K562 (cell line): ENCODE measurements at regions not wholly inside any gene's neighbourhood (a gene's known extent, or its start where the extent isn't known, plus 50 kb on each side); places are given as distances from the start of the nearest gene placed in this dataset.

Experiments used
- ATAC-seq: fragments of 200-7000 bp; cut with Tn5 transposase; 3 replicates; pipeline ENCODE4 v1.9.1; 2020; ENCODE audit warnings: moderate library complexity
- BruUV-seq: library from RNA; stranded (reverse); fragments of 400-500 nt; replicated peaks from 2 replicates; lab custom pipeline; 2021; lab: Mats Ljungman, UMichigan
- CTCF ChIA-PET: fragments of 300-600 bp; formaldehyde crosslinking; extraction: SDS; loops from one replicate; lab custom pipeline; 2021; ENCODE audit warnings: low intra/inter-chr PET ratio; lab: Yijun Ruan, JAX
- POLR2A ChIA-PET: fragments of 300-600, 350-650 bp; sonication (Branson Sonifier 250); formaldehyde crosslinking; extraction: SDS; loops from one replicate; lab custom pipeline; 2021; ENCODE audit warnings: antibody characterized with exemption, inconsistent platforms; lab: Yijun Ruan, JAX
- DNase-seq, 4 experiments: peaks; one replicate each; pipeline versions ENCODE4 v3.0.0 to v3.0.0-alpha.2; 2011 to 2018; ENCODE audit warnings: low spot score in 3 of 4, mixed read lengths in 3 of 4; ENCODE audit errors: extremely low read depth in 1 of 4
- FAIRE-seq: peaks from 2 replicates; lab custom pipeline; 2011; peaks lifted over from hg19 to GRCh38; lab: Jason Lieb, UNC
- H2AFZ ChIP-seq: 2 replicates; pipeline ENCODE4 v1.6.0; 2011; ENCODE audit warnings: low read depth, low read length, control low read depth, inconsistent platforms
- H3K27ac ChIP-seq: fragments of 200-600 bp; 3 replicates; pipeline ENCODE4 v1.8.0; 2011; ENCODE audit warnings: low read depth, mild to moderate bottlenecking, control low read depth, inconsistent platforms, low read length, moderate library complexity, mixed read lengths; ENCODE audit errors: extremely low read depth
- H3K27me3 ChIP-seq, 2 experiments: fragments of 300-600 bp in 1 of 2; 2 replicates in 1 of 2; 3 replicates in 1 of 2; pipeline versions ENCODE4 v1.6.0 to v1.8.0; 2011; ENCODE audit warnings: inconsistent platforms in 2 of 2, low read length in 2 of 2, mild to moderate bottlenecking in 1 of 2, mixed read lengths in 1 of 2, moderate library complexity in 1 of 2; ENCODE audit not compliant: control insufficient read depth in 2 of 2, insufficient read depth in 2 of 2
- H3K36me3 ChIP-seq: fragments of 300-600 bp; 3 replicates; pipeline ENCODE4 v1.8.0; 2011; ENCODE audit warnings: mild to moderate bottlenecking, low read length, inconsistent platforms; ENCODE audit not compliant: control insufficient read depth, insufficient read depth
- H3K4me1 ChIP-seq, 2 experiments: fragments of 200-600 bp in 1 of 2; replicated peaks in 1 of 2; 2 replicates in 1 of 2; 3 replicates in 1 of 2; pipeline versions ENCODE4 v1.5.1 to v1.8.0; 2011; ENCODE audit warnings: inconsistent platforms in 2 of 2, low read length in 2 of 2, mild to moderate bottlenecking in 1 of 2, mixed read lengths in 1 of 2, moderate library complexity in 1 of 2; ENCODE audit not compliant: control insufficient read depth in 2 of 2, insufficient read depth in 2 of 2
- H3K4me2 ChIP-seq: 2 replicates; pipeline ENCODE4 v1.6.1; 2011; ENCODE audit warnings: low read length, control low read depth, inconsistent platforms, mixed read lengths; ENCODE audit not compliant: insufficient read depth
- H3K4me3 ChIP-seq: fragments of 200-600 bp; sonication (generic), shearing (Covaris generic); 2 replicates; pipeline ENCODE4 v1.5.1; 2016; ENCODE audit warnings: control low read depth, inconsistent platforms
- H3K79me2 ChIP-seq: fragments of 200-600 bp; 3 replicates; pipeline ENCODE4 v1.8.0; 2011; ENCODE audit warnings: low read length, inconsistent platforms; ENCODE audit not compliant: control insufficient read depth, insufficient read depth
- H3K9ac ChIP-seq, 2 experiments: 2 replicates each; pipeline versions ENCODE4 v1.6.0 to v1.6.1; 2011; ENCODE audit warnings: low read depth in 2 of 2, low read length in 2 of 2, control low read depth in 1 of 2, inconsistent platforms in 1 of 2, mild to moderate bottlenecking in 1 of 2, mixed read lengths in 1 of 2; ENCODE audit not compliant: insufficient read depth in 1 of 2
- H3K9me1 ChIP-seq: one replicate; pipeline ENCODE4 v1.6.0; 2011; ENCODE audit warnings: inconsistent platforms, mild to moderate bottlenecking, low read length, moderate library complexity; ENCODE audit not compliant: control insufficient read depth, insufficient read depth
- H3K9me3 ChIP-seq: replicated peaks from 2 replicates; pipeline ENCODE4 v1.5.1; 2011; ENCODE audit warnings: low read depth, low read length, inconsistent platforms; ENCODE audit not compliant: control insufficient read depth, insufficient read depth
- H4K20me1 ChIP-seq: replicated peaks from 2 replicates; pipeline ENCODE4 v1.6.1; 2011; ENCODE audit warnings: low read length, inconsistent platforms, mixed read lengths; ENCODE audit not compliant: control insufficient read depth, insufficient read depth
- FOS ChIP-seq: IDR thresholded peaks from 3 replicates; pipeline ENCODE4 v1.6.1; 2011; ENCODE audit not compliant: insufficient read length; ENCODE audit errors: extremely low read depth
- MAX ChIP-seq: sonication (generic); formaldehyde crosslinking; IDR thresholded peaks from 2 replicates; pipeline ENCODE4 v1.9.0; 2022; ENCODE audit warnings: mild to moderate bottlenecking, missing genetic modification reagents
- RBM25 ChIP-seq: fragments of 200-400 bp; formaldehyde crosslinking; IDR thresholded peaks from 2 replicates; pipeline ENCODE4 v1.6.1; 2018; ENCODE audit warnings: low read length, low read depth, moderate library complexity; ENCODE audit not compliant: severe bottlenecking
- USF2 ChIP-seq: sonication (generic); formaldehyde crosslinking; IDR thresholded peaks from 2 replicates; pipeline ENCODE4 v1.5.0; 2020; ENCODE audit warnings: missing genetic modification reagents
- WGBS: fragments of 100-300 bp; shearing (Covaris generic); methylation state at CpG from one replicate; pipeline ENCODE4 v1.1.6; 2016; ENCODE audit warnings: low coverage, mixed read lengths; ENCODE audit not compliant: insufficient coverage; ENCODE audit errors: missing lambda C conversion rate; 5-methylcytosine and 5-hydroxymethylcytosine counted together
- in situ Hi-C: fragments of 300-500 bp; cut with MboI; formaldehyde crosslinking; loops from 4 replicates; pipeline ENCODE4 v1.15.0; 2018; ENCODE audit warnings: inconsistent platforms, mixed read lengths
- intact Hi-C: fragments of 100-400 bp; cut with micrococcal nuclease; formaldehyde crosslinking; loops from 2 replicates; pipeline ENCODE4 v1.14.2; 2022

GRCh38 chr1:63713627-63714481, 60.0 kb upstream of the ROR1 start:
- no peaks in the 10 kb centered on the region for H3K9me3 ChIP-seq
- intact Hi-C loops = no loop called here
- TF ChIP-seq FOS (no peak), RBM25 (peak; percentile 37)
- TF ChIP-seq, all 486 proteins: peak for 1
- no peak overlapping the region for H3K4me3 ChIP-seq
- no peak overlapping the region for H3K4me2 ChIP-seq
- H3K36me3 ChIP-seq = no peaks in the 10 kb centered on the region
- H3K9ac ChIP-seq = no peak overlapping the region
- H3K9me1 ChIP-seq = no peaks in the 10 kb centered on the region
- BruUV-seq = no TSS peak
- ATAC-seq (no peak), FAIRE-seq (no peak), DNase-seq (no peak)
- peaks cover 0 to 4% of the 10 kb centered on the region in 2 experiments; a peak in 2 of 5 replicates for H3K27me3 ChIP-seq
- ChIA-PET POLR2A (interaction anchor here (0.8 kb wide), 1 partner anchor 22 kb away, joined by 3 read pairs; no protein-coding TSS in a partner anchor), CTCF (no interaction called here)
- no peaks in the 10 kb centered on the region for H4K20me1 ChIP-seq
- no peak overlapping the region for H2AFZ ChIP-seq
- no peak overlapping the region for H3K27ac ChIP-seq
- in situ Hi-C loops = no loop called here
- H3K4me1 ChIP-seq = no peaks in the 10 kb centered on the region
- no peaks in the 10 kb centered on the region for H3K79me2 ChIP-seq
- WGBS = 0% methylated on average over 6 of the region's 6 CpGs

GRCh38 chr1:63714482-63714760, 59.4 kb upstream of the ROR1 start:
- H3K4me1 ChIP-seq = no peaks in the 10 kb centered on the region
- no peak for FAIRE-seq
- H3K79me2 ChIP-seq = no peaks in the 10 kb centered on the region
- no peak overlapping the region for H3K27ac ChIP-seq
- H3K9me3 ChIP-seq = no peaks in the 10 kb centered on the region
- no peaks in the 10 kb centered on the region for H3K9me1 ChIP-seq
- intact Hi-C loops (no loop called here), in situ Hi-C loops (no loop called here)
- H3K9ac ChIP-seq = no peak overlapping the region
- 0% methylated on average over 2 of the region's 2 CpGs for WGBS
- no peak overlapping the region for H2AFZ ChIP-seq
- no peak overlapping the region for H3K4me3 ChIP-seq
- TF ChIP-seq USF2 = 0 out of 2 replicates have a peak, but pooled peaks have one; percentile 8
- TF ChIP-seq MAX (CRISPR knock-in tag) = no peak
- TF ChIP-seq, all 486 proteins: peak for 1
- H3K36me3 ChIP-seq = no peaks in the 10 kb centered on the region
- DNase-seq (no peak), ATAC-seq (no peak)
- no peak overlapping the region for H3K4me2 ChIP-seq
- no peaks in the 10 kb centered on the region for H4K20me1 ChIP-seq
- H3K27me3 ChIP-seq = peaks cover 0 to 4% of the 10 kb centered on the region in 2 experiments; a peak in 2 of 5 replicates
- no TSS peak for BruUV-seq
- POLR2A ChIA-PET = interaction anchor here (0.8 kb wide), 1 partner anchor 23 kb away, joined by 3 read pairs; no protein-coding TSS in a partner anchor
- CTCF ChIA-PET = no interaction called here
